Tongue (tissue), 1 donor: ENCODE measurements at regions not wholly inside any gene's neighbourhood (a gene's known extent, or its start where the extent isn't known, plus 50 kb on each side); places are given as distances from the start of the nearest gene placed in this dataset.

ENCODE experiments used
- DNase-seq: peaks from one replicate; pipeline ENCODE4 v3.0.0-alpha.2; 2015

DNA sequence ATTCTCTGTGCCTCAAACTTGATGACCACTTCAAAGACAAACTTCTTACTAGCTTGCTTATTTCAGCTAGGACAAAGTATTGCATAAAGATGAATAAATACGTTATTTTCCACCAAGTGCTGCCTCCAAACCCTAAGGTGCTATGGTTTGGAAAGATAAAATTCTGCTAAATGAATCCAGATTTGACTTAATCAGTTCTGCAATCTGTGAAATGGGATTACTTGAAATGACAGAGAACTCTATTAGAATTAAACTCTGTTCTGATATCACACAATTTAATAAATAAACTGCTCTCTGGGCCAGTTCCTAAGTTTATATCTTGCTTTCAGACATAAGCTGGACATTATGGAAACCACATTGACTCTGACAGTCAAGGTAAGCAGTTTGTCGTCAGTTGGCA, 338.8 kb upstream of the SEMA6D start:
- no peak for DNase-seq

DNA sequence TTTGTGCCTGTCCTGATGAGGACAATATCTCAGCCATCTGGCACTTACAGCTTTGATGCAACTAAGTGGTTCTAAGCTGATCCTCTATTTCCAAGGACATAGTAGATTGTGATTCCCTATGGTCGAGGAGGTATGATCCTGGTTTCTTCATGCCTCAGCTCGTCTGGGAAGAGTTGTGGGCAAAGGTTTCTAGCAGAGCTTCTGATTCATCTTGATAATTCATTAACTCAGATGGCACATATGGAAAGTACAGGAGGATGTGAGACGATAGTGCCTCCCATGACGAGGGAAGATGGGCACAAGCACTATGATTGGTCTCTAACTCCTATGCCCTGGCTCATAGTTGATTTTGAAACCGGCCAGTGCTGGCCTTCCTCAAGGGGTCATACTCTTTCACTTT, 334.2 kb upstream of the SEMA6D start:
- DNase-seq = no peak

DNA sequence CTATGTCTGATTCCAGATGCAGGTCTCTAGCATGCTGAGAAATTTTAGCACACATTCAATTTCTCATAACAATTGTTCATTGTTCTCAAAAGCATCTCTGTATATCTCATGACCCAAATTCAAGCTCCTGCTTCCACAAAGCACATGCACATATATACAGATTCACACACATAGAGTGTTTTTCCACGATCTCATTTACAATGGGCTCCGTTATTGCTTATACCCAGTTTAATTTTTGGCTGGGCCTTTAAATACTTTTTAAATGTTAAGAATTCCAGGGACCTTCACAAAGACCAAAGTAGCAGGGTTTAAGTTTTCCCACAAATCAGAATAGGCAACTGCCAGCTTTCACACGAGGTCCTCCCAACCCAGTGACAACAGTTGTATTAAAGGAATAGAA, 333.5 kb upstream of the SEMA6D start:
- no peak for DNase-seq

DNA sequence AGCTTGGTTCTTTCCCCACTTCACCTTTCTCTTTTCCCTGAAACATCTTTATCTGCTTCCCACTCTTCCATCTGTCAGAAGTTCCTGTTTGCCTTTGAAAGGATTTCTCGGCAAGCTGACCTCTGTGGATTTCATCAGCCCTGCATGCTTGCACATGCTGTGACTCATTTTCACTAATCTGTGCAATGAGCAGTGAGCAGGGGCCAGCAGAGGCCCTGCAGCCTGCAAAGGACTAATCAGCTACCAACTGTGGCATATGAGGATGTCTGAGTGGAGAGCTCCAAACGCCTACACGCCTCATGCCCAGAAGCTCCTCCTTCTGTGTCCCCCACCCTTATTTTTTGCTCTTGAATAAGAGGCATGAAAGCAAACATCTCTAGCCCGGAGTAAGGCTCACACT, 333.0 kb upstream of the SEMA6D start:
- peak; percentile 11 for DNase-seq

DNA sequence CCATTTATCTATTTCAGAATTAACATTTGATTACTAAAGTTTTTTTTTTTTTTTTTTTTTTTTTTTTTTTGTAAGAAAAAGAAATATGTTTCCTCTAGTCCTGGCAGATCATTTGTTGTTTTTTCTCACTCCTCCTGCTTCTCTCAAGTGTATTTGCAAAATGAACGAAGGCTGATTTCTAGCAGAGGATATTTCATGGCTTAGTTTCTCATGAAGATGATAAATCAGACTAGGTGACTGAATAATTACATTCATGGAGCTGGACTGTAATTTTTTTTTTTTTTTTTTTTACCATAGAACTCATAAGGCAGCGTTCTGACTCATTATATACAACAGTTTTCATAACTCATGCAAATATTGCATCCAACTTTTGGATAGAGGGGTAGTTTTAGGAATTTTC, 332.5 kb upstream of the SEMA6D start:
- no peak for DNase-seq

DNA sequence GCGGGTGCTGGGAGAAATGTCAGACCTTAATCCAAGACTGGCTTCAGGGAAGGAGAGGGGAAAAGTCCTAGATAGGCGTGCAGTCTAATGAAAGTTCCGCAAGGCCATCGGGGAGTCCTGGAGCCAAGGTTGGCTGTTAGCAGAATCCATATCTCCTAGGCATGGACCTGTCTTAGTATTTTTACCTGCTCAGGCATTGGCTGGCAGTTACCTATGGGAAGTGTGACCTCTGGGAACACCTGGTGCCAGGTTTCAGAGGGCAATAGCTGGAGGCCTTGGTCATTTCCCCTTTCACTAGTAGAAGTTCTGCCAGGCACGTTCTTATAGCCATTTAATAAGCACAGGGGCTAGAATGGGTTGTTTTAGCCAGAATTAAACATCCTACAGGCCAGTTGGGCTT, 330.8 kb upstream of the SEMA6D start:
- DNase-seq = no peak

DNA sequence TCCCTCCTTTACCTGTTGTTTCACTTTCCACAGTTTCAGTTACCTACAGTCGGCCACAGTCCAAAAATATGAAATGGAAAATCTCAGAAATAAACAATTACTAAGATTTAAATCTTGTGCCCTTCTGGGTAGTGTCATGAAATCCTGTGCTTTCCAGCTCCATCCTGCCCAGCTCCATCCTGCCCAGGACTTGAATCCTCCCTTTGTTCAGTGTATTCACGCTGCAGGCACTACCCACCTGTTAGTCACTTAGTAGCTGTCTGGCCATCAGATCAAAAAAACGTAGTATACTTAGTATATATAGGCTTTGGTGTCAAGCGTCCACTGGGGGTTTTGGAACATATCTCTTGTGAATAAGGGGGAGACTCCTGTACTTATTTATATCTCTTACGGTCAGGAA, 329.0 kb upstream of the SEMA6D start:
- no peak for DNase-seq

DNA sequence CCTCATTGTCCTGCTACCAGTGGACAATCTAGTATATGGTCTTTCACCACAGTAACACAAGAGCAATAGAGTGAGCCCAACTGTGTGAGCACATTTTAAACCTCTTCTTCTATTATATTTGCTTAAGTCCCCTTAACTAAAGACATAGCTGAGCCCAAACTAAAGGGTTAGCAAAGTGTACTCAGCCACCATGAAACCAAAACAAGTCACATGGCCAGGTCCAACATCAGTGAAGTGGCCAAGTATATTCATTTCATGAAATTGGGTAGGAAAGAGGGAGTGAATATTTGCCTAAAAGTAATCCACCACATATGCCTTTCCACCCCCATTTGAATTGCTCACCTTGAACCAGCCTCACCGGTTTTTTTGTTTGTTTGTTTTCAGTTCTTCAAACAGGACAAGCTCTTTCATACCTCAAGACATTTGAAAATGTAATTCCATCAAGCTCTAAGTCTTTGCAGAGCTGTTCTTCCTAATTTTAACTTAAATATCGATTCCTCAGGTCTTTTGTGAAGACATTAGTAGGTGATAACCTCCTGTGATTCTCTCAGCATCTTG, 327.0 kb upstream of the SEMA6D start:
- DNase-seq = no peak

DNA sequence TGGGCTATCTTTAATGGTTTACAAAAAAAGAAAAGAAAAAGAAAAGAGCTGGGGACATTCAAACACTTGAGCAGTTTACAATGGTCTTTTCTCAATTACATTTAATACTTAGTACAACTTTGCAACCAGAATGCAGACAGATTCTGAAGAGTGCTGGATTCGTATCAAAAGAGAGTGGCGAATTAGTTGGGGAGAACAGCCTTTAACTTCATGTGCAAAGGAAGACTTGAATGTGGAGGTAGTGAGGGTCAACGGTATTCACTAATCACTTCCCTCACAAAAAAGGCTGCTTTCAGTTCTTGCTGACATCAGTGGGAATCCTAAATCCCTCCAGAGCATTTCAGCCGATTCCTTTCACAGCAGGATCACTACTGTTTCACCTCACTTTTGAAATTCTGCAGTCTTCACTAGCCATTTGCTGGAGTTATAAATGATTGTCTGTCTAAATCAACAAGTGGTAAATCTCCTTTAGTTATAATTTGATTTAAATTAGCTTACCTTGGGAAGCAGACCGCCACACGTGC, 323.0 kb upstream of the SEMA6D start:
- no peak for DNase-seq

DNA sequence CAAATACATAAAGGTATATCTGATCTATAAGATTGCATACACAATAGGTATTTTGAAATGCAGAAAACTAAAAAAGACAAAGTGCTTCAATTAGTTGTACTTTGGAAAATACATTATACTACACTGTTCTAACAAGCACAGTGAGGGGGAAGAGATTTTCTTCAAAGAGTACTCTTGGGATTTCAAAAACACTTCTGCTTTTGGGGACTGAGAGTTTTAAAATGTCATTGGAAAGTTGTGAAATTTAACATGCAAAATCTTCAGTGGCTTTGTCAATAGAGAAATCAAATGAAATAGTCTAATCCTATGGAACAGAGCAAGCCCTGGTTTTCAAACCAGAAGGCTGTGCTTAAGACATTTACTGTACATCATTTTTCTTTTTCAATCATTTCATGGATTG, 322.2 kb upstream of the SEMA6D start:
- no peak for DNase-seq

DNA sequence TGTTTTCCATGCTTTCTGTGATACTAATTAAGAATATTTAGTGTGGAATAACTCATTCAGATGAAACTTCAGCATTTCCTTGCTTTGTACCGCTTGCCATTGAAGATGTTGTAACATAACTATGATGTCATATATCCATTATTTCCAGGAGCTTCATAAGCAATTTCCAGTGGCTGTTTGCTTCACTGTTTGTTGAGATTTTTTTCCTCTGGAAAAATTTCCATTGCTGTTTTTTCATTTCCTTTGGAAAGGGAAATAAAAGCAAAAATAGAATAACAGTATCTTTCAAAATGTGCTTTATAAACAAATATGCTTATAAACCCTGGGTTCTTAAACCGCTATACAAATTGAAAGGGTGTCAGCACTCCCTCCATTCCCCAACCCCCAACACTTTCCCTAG, 319.6 kb upstream of the SEMA6D start:
- no peak for DNase-seq

DNA sequence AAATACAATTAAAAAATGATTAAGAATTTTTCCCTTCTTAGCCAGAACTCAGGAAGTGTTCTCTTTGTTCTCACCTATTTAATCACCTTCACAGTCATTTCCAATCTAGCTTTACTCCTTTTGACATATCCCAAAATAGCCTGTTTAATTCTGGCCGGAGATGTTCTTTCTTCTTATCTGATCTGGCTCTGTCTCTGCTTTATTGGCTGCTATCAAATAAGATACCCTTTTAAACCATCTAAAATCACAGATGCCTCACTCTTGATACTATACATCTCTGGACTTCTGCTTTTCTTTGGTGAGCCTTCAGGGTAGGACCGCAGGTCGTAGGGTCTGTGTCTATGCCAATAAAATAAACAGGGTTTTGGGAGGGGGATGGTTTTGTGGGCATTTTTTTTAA, 319.2 kb upstream of the SEMA6D start:
- DNase-seq = no peak

DNA sequence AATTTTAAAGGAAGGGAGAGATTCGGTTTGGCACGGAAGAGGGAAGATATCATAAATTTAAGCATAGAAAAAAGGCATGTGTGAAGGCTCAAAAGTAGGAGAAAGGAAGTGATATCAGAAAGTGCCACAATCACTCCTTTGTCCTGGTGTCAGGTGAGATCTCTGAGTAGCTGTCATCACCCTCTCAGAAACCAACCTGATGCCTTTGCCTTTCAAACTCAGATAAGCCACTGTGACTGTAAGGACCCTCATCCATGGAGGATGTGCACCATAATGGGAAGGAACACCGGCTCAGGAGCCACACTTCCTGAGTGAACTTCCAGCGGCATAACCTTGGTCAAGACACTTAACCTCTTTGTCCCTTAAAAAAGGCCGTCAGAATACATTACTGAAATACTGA, 318.7 kb upstream of the SEMA6D start:
- no peak for DNase-seq

DNA sequence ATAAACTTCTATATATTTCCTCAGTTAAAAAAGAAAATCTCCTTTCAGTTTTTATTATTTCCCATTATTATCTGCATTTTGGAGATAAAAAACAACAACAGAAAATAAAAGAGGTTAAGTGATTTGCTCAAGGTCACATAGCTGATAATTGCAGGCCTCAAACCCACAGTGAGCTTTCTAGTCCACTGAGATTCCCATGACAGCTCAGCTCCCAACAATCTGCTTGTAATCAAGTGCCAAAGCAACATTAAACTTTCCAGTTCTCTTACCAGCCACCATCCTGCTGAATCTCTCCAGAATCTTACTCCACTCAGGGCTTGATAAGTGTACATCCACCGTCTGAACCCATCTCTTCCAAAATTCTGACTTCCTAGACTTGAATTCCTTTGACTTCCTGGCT, 318.2 kb upstream of the SEMA6D start:
- DNase-seq = no peak

DNA sequence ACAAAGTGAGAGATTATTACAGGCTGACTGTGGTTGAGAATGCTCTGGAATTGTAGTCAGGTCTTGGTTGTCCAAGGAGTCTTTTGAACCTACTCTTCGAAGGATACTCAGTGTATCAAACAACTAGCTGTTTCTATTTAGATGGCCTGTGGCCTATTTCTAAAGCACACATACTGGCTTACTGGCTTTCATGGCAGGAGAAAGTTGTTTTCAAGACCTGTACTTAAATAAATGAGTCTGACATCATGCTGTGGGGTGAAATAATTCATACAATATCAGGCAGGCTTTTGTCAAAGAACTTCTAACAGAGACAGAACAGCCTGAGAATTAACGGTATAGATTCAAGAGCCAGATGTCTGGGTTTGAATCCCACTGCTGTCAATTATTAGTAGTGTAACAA, 316.7 kb upstream of the SEMA6D start:
- no peak for DNase-seq

DNA sequence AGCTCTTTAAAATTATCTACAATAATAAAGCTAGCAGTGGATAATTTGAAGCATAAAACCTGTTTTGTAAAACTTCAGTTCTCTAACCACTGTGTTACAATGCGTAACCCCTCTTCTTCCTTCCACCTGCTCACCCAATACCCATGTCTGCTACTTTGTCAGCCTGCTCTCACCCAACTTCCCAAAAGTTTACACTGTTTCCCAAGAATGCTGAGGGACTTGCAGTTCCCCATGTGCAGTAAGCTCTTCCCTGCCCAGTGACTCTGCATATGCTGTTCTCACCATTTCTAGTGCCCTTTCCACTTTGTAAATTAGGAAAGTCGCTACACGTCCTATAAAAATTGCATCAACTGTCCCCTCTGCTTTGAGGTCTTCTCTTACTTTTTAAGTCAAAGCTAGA, 315.9 kb upstream of the SEMA6D start:
- no peak for DNase-seq

DNA sequence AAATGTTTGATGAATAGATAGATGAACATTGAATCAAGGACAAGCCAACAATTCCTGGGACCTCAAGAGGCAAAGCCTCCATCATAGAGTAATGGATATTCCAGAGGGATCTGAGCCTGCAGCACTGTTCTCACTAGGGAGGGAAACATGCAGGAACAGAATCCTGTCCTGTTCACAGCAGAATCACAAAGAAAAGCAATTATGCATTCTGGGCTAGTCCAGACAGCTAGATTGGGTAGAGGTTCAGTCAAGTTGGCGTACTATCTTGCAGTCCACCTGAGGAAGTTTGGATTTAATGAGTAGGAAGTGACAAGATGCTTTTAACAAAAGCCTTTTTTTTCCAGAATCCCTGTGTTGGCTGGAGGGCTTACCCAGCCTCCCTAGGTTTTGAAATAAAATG, 314.5 kb upstream of the SEMA6D start:
- DNase-seq = no peak

DNA sequence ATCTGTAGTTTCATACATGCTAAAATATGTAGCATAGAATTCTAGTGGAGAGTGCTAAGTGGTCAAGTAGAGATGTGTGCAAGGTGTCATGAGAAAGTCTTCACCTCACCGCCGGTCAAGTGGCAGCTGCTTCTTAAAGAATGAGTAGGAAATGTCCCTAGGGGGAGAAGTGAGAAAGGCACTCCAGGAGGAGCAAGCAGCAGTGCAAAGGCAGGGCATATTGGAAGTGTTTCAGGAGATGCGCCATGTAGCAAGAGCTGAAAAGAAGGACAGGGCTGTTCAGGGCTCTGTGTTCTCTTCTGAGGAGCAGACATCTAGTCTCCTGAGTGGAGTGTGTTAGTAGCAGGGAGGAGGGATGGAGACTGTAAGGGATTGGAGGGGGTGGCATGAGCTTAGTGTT, 312.4 kb upstream of the SEMA6D start:
- no peak for DNase-seq

DNA sequence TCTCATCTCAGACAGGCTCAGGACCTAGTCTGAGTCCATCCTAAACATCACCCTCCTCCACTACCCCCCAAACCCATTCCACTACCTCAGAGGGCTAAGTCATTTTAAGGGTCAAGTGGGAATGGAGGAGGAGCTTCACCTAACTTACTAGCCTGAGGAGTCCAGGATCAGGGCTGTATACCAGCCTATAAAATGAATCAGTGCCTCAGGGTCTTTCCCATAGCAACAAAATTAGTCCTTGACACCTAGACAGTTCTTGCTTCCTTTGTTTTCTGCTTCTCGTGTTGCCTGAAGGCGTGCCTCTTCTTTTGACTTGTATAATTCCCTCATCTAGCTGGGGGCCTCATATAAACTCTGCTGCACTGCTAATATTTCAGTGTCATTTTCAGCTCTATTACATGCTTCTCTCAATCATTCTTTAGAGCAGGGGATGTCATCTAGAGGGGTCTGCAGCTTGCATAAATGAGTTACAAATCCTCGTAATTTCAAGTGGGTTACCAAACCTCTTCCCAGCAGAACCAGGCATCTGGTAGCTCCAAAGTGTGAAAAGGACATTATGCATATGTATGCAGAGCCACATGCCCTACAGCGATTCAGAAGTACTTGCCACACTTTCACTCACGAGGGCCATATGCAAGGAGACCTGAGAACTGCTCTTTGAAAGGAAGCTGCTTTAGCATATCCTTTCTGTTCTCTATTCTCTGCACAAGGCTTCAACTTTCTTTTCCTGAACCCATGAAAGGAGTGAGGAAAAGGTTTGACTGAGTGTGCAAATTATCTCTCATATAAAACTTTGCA, 311.7 kb upstream of the SEMA6D start:
- no peak for DNase-seq

DNA sequence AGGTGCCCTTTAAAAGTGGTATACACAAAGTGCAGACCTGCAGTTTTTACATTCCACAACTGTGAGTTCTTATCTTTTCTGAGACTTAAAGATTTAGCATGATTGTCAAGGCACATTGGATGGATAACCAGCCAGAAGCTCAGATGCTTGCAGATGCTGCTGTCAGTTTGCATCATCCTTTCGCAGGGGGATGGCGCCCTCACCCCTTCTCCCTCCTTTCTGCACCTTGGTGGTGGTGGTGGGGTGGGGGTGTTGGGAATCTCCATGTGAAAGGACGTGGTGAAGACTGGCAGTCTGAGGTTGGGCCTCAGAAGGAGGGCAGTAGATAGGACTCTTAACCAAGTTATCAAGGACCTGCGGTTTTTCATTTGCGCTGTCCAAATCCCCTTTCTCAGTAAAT, 309.6 kb upstream of the SEMA6D start:
- no peak for DNase-seq

DNA sequence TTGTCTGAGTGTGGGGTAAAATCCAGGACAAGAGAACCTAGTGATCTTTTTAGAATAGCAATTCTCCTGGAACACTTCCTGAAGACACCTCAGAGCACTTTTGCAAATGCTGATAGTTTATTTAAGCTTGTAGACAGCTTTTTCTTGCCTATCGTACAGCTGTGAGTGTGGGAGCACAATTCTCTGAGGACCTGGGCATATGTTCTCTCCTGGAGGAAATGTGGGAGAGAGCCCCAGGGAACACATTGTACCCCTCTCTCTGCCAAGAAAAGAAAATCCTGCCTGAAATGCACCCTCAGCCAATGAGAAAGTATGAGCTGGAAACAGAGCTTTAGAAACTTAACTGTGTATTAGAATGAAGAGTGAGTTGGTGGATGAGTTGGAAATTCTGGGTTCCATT, 308.3 kb upstream of the SEMA6D start:
- no peak for DNase-seq

DNA sequence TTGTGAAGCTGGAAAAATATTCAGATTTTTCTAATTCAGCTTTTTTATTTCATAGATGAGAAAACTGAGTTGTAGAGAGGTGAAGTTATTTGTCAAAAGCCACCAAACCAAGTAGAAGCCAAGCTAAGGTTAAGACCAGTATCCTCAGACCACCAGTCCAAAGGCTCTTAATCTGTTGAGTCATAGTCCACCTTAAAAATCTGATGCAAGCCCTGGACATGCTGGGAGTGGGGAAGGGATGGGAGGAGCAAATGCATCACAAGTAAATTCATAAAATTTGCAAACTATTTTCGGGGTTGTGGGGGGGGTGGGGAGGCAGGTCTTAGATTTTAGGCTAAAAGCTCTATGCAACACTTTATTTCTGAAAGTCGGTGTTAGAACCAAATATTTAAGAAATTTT, 307.7 kb upstream of the SEMA6D start:
- no peak for DNase-seq

DNA sequence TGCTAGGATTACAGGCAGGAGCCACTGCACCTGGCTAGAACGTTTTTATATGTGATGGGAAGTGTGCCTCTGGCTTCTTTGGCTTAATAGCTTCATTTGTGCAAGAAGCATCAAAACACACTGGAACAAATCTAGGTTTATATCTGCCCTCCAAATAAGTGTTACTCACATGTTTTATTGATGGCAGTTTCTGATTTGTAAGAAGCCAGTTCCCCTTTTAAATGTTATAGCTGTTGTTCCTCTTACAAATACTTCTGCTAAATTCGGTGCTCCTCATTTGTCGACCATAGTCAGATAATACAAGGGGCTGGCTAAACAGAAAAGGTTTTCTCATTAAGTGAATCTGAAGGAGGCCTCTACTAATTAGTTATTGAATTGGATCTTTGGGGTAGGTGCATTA, 307.1 kb upstream of the SEMA6D start:
- DNase-seq = no peak

DNA sequence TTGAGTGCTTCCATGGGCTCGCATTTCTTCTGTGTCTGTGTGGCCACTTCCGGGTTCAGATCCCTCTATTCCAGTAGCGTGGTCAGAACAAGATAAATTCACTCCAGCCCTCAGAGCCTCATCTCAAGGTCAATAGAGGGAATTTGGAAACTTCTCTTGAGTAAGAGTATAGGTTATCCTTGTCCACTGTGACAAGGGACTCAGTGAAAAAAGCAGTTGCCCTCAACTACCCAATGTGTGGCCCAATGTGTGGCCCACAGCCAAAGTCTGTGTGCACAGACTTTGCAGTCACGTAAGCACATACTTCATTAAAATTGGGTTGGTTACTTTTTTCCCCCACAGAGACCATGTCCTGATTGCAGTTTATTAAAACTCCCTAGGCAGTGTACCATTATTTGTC, 305.6 kb upstream of the SEMA6D start:
- DNase-seq = no peak
